ENCODE measurements at regions not wholly inside any gene's neighbourhood (a gene's known extent, or its start where the extent isn't known, plus 50 kb on each side); places are given as distances from the start of the nearest gene placed in this dataset.
A peak's percentile ranks its signal among the peaks of the same experiment; 100 is the strongest.

DNA sequence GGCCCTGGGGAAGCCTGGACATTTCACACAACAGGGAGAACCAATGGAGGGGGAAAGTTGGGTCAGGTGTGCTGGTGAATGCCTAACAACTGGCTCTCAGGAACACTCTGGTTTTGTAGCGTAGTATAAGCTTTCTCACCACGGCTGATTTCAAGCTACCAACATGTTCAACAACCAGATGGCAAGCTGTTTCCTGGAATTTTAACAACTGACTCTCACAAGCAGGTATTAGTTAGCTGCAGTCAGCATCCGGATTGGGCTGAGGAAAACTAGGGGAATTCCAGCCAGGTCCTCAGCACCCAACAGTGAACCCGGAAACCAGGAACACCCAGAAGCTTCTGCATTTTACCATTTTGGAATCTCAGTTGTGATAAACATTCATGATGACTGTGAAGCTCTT lies 162.3 kb upstream of the CAMK1G start:
- DNase-seq (ENCODE audit: low spot score) = no peak

- DNase-seq (ENCODE audit: low spot score) = no peak
Measured at GRCh38 chr1:209421978-209422680, 161.4 kb upstream of the CAMK1G start.

- DNase-seq (ENCODE audit: low spot score) = no peak
Measured at GRCh38 chr1:209425959-209426358, 157.6 kb upstream of the CAMK1G start.

- DNase-seq (ENCODE audit: low spot score) = no peak
Measured at GRCh38 chr1:209427277-209427676, 156.2 kb upstream of the CAMK1G start.

DNA sequence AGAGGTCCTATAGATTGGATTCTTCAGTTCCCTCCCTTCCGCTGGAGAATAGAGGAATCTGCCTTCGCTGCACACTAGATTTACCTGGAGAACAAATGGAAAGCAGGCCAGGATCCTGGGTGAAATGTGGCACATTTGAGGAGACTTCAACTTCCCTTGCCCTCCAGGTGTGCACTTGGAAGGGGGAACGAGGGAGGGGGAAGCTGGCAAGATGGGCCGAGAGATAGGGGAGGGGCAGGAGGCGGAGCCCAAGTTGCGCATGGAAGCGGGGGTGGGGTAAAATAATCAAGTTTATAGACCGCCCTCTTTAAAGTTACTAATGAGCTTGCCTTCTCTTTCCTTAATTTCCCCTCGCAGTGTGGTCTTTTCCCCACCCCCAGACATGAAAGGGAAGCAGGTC lies 155.7 kb upstream of the CAMK1G start:
- DNase-seq (ENCODE audit: low spot score) = no peak

DNA sequence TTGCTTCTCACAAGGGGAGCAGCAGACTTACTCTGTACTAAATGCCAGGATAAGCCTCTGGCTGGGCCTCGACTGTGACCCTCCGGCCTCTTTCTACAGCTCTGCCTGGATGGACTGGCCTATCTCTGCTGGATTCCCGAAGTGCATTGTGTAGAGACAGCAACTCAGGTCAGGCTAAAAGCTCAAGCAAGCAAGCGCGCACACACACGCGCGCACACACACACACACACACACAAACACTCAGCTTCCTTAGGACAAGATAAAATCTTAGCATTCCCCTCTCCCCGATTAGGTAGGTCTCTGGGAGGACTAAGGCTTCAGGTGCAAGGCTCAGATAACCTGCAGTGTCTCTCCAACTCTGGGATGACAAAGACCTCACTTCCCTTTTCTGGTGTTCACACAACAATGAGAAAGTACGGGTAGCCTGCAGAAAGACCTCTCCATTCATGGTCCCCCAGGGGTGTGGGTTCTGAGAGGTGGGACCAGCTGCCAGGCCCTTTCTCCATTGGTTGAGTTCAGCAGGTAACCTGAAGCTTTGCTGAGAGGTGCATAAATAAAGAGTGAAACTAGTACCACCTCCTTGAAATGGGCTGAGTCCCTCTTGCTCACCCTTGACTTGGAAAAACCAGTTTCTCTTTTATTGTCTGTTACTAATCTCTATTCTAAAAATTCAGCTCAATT lies 155.1 kb upstream of the CAMK1G start:
- no peak for DNase-seq (ENCODE audit: low spot score)

DNA sequence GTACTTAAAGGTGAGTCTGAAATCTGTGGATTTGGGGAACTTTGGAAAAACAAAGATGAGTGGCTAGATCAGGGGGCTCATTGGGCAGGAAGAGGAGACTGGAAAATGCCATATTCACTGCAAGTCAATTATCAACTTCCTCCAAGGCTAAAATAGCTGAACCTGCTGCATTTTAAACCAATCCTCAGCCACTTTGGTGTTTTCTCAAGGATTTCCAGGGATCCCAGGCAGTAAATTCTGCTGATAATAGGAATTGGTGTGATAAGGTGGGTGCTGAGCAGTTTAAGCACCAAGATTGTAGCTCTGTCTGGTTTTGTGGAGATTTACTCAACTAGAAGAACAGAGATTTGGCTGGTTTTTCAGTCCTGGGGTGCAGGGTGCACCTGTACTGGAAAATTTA lies 153.9 kb upstream of the CAMK1G start:
- DNase-seq (ENCODE audit: low spot score) = no peak

- DNase-seq (ENCODE audit: low spot score) = no peak
Measured at GRCh38 chr1:209430107-209430506, 153.4 kb upstream of the CAMK1G start.

- DNase-seq (ENCODE audit: low spot score) = no peak
Measured at GRCh38 chr1:209430821-209431259, 152.7 kb upstream of the CAMK1G start.

- no peak for DNase-seq (ENCODE audit: low spot score)
Measured at GRCh38 chr1:209431402-209431801, 152.1 kb upstream of the CAMK1G start.

GRCh38 chr1:209431813-209432442 lies 151.6 kb upstream of the CAMK1G start:
- DNase-seq (ENCODE audit: low spot score) = no peak

DNA sequence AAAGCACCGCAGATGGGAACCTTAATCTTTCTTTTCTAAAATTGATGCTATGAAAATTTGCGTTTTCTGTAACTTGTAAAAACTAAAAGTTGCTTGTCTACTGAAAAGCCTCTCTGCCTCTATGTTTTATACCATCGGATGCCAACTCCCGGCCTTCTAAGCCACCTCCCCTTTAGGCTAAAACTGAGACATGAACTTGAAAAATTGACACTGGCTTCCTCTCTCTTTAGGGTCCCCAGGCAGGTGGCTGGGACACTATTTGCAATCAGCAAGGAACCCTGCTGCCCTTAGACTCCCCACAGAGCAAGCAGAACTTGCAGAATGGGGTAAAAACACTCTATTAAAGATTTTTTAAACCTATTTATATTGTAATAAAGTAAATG lies 151.1 kb upstream of the CAMK1G start:
- DNase-seq (ENCODE audit: low spot score) = no peak

- no peak for DNase-seq (ENCODE audit: low spot score)
Measured at GRCh38 chr1:209433649-209434031, 149.9 kb upstream of the CAMK1G start.

- no peak for DNase-seq (ENCODE audit: low spot score)
Measured at GRCh38 chr1:209434066-209434465, 149.4 kb upstream of the CAMK1G start.

DNA sequence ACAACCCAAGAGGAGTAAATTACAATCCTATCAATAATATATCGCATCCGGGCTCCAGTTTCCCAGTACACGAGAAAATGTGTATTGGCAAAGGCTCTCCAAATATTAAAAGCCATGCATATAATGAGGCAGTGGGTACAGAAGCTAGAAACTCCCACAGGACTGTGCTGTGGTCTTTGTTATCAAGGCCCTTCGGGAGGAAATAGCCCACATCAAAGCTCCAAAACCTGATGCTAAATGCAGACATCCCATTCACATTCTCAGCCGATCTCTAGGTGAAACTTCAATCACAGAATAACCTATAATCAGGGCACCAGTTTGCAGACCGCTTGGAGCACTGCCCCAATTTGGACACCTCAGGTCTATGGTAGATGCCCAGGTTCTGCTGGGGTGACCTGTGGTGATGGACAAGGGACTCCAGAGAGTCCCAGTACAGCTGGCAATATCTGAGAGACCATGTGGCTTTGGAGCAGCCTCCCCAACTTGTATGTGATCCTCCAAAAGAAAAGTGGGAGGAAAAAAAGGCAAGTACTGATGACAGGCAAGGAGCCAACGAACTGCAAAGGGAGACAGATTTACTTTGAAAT lies 148.8 kb upstream of the CAMK1G start:
- no peak for DNase-seq (ENCODE audit: low spot score)

- peak; percentile 57 for DNase-seq (ENCODE audit: low spot score)
Measured at GRCh38 chr1:209435654-209436566, 147.6 kb upstream of the CAMK1G start.

DNA sequence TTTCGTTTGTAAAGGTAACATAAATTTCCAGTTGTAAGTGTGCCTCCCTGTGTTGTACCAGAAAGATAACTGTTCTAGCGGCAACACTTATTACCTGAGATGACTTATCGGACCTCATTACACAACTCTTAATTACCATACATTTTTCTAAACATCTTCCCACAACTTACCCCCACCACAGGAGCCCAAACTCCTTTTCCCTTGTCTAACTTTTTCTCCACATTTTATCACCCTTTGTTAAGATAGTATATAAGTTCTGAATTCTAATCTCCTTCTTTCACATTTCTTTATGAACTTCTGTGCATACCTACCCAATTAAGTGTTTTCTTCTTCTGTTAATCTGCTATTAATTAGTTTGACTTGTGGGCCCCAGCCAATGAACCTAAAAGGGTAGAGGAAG lies 143.7 kb upstream of the CAMK1G start:
- no peak for DNase-seq (ENCODE audit: low spot score)

DNA sequence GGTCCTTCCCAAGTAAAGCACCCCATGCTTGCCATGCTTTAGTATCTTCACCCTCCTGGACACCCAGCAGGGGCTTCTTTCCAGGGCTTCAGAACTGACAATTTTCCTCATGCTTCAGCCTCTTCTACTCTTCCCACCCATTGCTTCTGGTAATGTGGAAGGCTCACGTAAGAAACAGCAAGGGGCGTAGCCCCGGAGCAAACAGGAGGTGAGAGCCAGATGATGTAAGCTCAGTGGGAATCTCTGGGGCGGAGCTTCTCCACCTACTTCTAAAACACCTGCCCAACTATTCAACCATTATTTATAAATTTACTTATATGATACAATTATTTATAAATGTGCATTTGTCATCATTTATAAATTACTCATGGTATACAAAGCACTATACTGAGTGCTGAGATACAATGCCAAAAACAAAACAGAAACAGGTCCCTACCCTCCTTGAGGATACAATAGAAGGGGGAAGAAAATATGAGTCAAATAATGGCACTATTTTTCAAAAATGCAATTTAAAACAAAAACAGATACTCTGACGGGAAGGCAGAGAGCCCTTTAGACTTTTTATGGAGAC lies 140.1 kb upstream of the CAMK1G start:
- DNase-seq (ENCODE audit: low spot score) = no peak

DNA sequence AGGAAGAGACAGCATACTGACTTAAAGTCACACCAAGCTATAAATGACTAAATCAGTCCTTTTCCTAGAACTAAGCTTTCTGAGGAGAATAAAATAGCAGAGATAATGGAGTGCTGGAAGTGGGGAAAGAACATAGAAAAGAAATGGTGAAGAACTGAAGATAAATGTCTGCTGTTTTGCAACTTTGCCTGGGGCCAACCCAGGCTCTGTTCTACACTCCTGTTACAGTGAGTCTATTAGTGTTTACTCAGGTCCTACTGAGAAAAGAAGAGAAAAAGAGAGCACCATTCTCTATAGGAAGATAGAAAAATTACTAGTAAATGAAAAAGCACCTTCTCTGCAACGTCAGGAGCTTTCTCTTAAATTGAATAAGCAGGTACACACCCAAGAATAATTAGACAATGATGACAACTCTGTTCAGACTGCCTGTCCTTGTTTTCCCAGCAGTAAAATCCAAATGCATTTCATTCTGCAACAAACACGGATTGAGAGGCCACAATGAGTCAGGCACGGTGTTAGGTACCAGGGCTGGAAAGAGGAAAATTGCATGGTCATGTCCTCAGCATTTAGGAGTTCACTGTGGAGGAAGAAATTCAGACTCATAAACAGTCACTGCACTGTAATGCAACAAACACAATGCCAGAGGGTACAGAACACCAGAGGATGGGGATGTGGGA lies 139.4 kb upstream of the CAMK1G start:
- no peak for DNase-seq (ENCODE audit: low spot score)

- no peak for DNase-seq (ENCODE audit: low spot score)
Measured at GRCh38 chr1:209444961-209445360, 138.6 kb upstream of the CAMK1G start.

GRCh38 chr1:209445576-209445975 lies 137.9 kb upstream of the CAMK1G start:
- no peak for DNase-seq (ENCODE audit: low spot score)
